Stimulated activated naive CD8-positive, alpha-beta T cell treated with anti-CD3 and anti-CD28 coated beads, Interleukin-15, Interleukin-2, amounts not matched to agents 100 ng/mL and 50 ng/mL, for 24 hours (primary cell): ENCODE measurements at regions not wholly inside any gene's neighbourhood (a gene's known extent, or its start where the extent isn't known, plus 50 kb on each side); places are given as distances from the start of the nearest gene placed in this dataset.
"Not testable (repeated sequence)": the region's sequence is repeated elsewhere in the genome, so short reads cannot be mapped to it uniquely, and the experiment has no call there.

Source experiments
- H3K27ac Mint-ChIP-seq: one replicate; pipeline ENCODE4 v1.8.0; 2021; ENCODE audit warnings: mild to moderate bottlenecking, mixed read lengths
- H3K27me3 Mint-ChIP-seq: one replicate; pipeline ENCODE4 v1.8.0; 2021; ENCODE audit warnings: mixed read lengths
- H3K36me3 Mint-ChIP-seq: one replicate; pipeline ENCODE4 v1.8.0; 2021; ENCODE audit warnings: low read depth, mixed read lengths
- H3K4me1 Mint-ChIP-seq: one replicate; pipeline ENCODE4 v1.8.0; 2021; ENCODE audit warnings: low read depth, mixed read lengths
- H3K4me3 Mint-ChIP-seq: one replicate; pipeline ENCODE4 v1.8.0; 2021; ENCODE audit warnings: mild to moderate bottlenecking, mixed read lengths
- H3K9me3 Mint-ChIP-seq: one replicate; pipeline ENCODE4 v1.8.0; 2021; ENCODE audit warnings: mixed read lengths

DNA sequence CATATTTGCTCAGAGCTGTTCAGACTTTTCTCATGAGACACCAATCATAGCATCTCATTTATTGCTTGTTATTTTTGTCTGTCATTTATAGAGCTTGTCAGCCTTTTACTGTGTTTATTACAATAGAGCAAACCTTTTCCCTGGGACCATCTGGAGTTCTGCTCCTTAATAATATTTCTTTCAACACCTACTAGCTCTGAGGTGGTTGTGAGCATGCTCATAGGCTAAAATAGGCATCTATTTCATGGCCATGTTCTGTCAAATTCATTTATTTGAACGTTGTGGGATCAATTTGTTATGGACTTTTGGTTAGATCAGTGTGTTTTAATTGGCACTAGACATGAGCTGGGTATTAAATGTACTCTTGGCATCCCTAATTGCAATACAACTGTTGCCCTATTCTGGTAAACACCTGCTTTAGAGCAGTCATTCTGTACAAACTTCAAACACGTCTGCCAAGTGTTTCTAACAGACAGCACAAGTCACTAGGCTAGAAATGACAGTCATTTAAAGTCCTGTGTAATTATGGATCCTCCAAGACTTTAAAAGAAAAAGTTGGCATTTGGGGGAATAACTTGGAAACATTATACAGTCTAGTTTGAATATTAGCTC lies 766.3 kb downstream of the ZNF385D start:
- Mint-ChIP-seq H3K27me3 (no peaks in the 10 kb centered on the region), H3K4me1 (no peaks in the 10 kb centered on the region), H3K9me3 (peaks cover 9% of the 10 kb centered on the region), H3K36me3 (no peaks in the 10 kb centered on the region), H3K27ac (no peak overlapping the region), H3K4me3 (no peak overlapping the region)

DNA sequence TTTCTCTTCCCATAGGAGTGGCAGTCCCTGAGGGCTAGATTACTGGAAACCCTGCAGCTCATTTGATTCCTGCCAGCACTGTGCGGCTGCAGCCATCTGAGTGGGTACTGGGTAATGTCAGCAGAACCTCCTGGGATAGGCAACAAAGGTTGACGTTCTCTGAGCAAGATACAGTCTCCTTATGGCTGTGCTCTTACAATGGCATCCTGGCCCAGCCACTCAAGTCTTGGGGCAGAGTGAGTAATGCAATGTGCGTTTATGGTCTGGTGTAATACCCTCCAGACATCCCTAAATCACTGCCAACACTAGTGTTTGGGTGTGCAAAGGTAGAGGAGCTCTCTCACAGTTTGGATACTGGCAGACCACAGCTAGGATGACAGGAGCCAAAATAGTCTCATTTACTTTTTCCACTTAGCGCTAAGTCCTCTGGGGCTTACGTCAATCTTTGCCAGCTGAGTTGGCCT lies 775.8 kb downstream of the ZNF385D start:
- no peaks in the 10 kb centered on the region for H3K36me3 Mint-ChIP-seq
- H3K27ac Mint-ChIP-seq = no peak overlapping the region
- no peak overlapping the region for H3K4me3 Mint-ChIP-seq
- H3K27me3 Mint-ChIP-seq = no peaks in the 10 kb centered on the region
- H3K9me3 Mint-ChIP-seq = peaks cover 8% of the 10 kb centered on the region
- H3K4me1 Mint-ChIP-seq = no peaks in the 10 kb centered on the region

DNA sequence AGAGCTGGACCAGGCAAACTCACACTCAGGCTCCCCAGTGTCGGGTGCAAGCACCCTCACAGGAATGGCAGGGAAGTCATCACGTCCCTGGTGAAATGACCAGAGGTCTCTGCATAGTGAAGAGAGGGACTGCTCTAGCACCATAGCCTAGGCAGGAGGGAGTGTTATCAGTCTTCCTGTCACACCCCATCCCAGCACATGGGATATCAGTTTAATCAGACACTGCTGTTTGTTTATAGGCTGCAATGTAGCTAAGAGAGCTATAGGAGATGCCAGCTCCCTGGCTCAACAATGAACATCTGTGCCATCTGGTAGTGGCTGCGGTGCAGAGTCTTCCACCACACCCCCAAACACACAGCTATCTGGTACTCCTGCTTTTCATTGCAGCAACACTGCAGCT lies 776.6 kb downstream of the ZNF385D start:
- Mint-ChIP-seq H3K27me3 (no peaks in the 10 kb centered on the region), H3K27ac (no peak overlapping the region), H3K36me3 (no peaks in the 10 kb centered on the region), H3K4me3 (no peak overlapping the region), H3K9me3 (peaks cover 14% of the 10 kb centered on the region), H3K4me1 (no peaks in the 10 kb centered on the region)

DNA sequence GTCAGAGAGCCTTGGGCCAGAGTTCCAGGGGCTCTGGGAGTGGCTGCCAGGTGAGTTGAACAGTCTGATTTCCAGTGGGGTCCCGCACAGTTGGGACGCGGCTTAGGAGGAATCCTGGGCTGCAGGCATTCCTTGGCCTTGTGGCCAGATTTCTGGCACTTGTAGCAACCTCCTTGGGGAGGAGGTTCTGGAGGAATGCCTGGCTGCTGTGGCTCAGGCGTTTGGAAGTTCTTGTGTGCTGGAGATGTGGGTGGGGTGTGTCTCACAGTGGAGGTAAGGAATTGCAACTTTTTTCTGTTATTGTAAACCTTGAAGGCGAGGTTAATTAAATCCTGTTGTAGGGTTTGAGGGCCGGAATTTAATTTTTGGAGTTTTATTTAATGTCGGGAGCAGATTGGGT lies 780.2 kb downstream of the ZNF385D start:
- H3K9me3 Mint-ChIP-seq = peaks cover 18% of the 10 kb centered on the region
- not testable (repeated sequence) for H3K27me3 Mint-ChIP-seq, H3K4me3 Mint-ChIP-seq, H3K36me3 Mint-ChIP-seq, H3K27ac Mint-ChIP-seq, H3K4me1 Mint-ChIP-seq

GRCh38 chr3:20967485-20967884 lies 781.5 kb upstream of the SGO1 start:
- not testable (repeated sequence) for H3K4me1 Mint-ChIP-seq, H3K4me3 Mint-ChIP-seq, H3K27me3 Mint-ChIP-seq, H3K27ac Mint-ChIP-seq, H3K36me3 Mint-ChIP-seq
- peaks cover 18% of the 10 kb centered on the region for H3K9me3 Mint-ChIP-seq

GRCh38 chr3:20958161-20958560 lies 772.2 kb upstream of the SGO1 start:
- Mint-ChIP-seq H3K27ac (no peak overlapping the region), H3K4me3 (no peak overlapping the region), H3K27me3 (no peaks in the 10 kb centered on the region), H3K36me3 (no peaks in the 10 kb centered on the region), H3K4me1 (no peaks in the 10 kb centered on the region), H3K9me3 (peaks cover 8% of the 10 kb centered on the region)

GRCh38 chr3:20945892-20946291 lies 759.9 kb upstream of the SGO1 start:
- Mint-ChIP-seq H3K36me3 (no peaks in the 10 kb centered on the region), H3K27ac (no peak overlapping the region), H3K9me3 (peaks cover 13% of the 10 kb centered on the region), H3K27me3 (no peaks in the 10 kb centered on the region), H3K4me3 (no peak overlapping the region), H3K4me1 (no peaks in the 10 kb centered on the region)

GRCh38 chr3:20935791-20936190 lies 749.8 kb upstream of the SGO1 start:
- peaks cover 11% of the 10 kb centered on the region for H3K9me3 Mint-ChIP-seq
- H3K27ac Mint-ChIP-seq = no peak overlapping the region
- no peaks in the 10 kb centered on the region for H3K4me1 Mint-ChIP-seq

GRCh38 chr3:20931834-20932233 lies 745.8 kb upstream of the SGO1 start:
- H3K36me3 Mint-ChIP-seq = no peaks in the 10 kb centered on the region
- H3K4me3 Mint-ChIP-seq = no peak overlapping the region
- H3K27ac Mint-ChIP-seq = no peak overlapping the region
- no peaks in the 10 kb centered on the region for H3K27me3 Mint-ChIP-seq
- H3K4me1 Mint-ChIP-seq = no peaks in the 10 kb centered on the region
- peaks cover 19% of the 10 kb centered on the region for H3K9me3 Mint-ChIP-seq

More at GRCh38 chr3:20935791-20936190, 749.8 kb upstream of the SGO1 start:
- Mint-ChIP-seq H3K4me3 (no peak overlapping the region), H3K36me3 (no peaks in the 10 kb centered on the region), H3K27me3 (no peaks in the 10 kb centered on the region)

DNA sequence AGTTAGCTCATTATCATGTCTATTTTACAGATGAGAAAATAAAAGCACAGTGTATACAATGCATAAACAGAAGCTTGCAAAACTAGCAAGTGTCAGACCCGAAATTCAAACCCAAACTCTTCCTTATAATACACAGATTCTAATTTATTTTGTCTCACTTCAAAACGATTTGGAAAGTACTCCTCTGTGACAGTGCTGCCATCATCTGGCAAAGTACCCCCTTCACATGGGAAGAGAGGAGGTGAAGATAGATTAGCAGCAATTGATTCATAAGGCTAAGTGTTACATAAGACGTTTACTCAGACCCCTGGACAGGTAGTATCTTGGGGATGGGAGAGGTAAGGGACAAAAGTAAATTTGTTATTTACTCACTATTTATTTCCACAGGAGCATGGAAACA lies 744.0 kb upstream of the SGO1 start:
- Mint-ChIP-seq H3K4me3 (no peak overlapping the region), H3K4me1 (no peaks in the 10 kb centered on the region), H3K27me3 (no peaks in the 10 kb centered on the region), H3K9me3 (peaks cover 13% of the 10 kb centered on the region), H3K27ac (no peak overlapping the region), H3K36me3 (no peaks in the 10 kb centered on the region)

GRCh38 chr3:20924646-20925385 lies 738.8 kb upstream of the SGO1 start:
- Mint-ChIP-seq H3K36me3 (no peaks in the 10 kb centered on the region), H3K4me3 (no peak overlapping the region), H3K9me3 (peaks cover 43% of the 10 kb centered on the region), H3K27me3 (no peaks in the 10 kb centered on the region), H3K27ac (no peak overlapping the region), H3K4me1 (no peaks in the 10 kb centered on the region)

GRCh38 chr3:20921112-20921511 lies 735.1 kb upstream of the SGO1 start:
- H3K36me3 Mint-ChIP-seq, H3K4me1 Mint-ChIP-seq, H3K4me3 Mint-ChIP-seq, H3K27ac Mint-ChIP-seq, H3K27me3 Mint-ChIP-seq: not testable (repeated sequence)
- peaks cover 55% of the 10 kb centered on the region for H3K9me3 Mint-ChIP-seq

GRCh38 chr3:20916951-20917606 lies 731.1 kb upstream of the SGO1 start:
- no peak overlapping the region for H3K27ac Mint-ChIP-seq
- no peaks in the 10 kb centered on the region for H3K36me3 Mint-ChIP-seq
- no peaks in the 10 kb centered on the region for H3K27me3 Mint-ChIP-seq
- H3K4me1 Mint-ChIP-seq = no peaks in the 10 kb centered on the region
- no peak overlapping the region for H3K4me3 Mint-ChIP-seq
- H3K9me3 Mint-ChIP-seq = peaks cover 43% of the 10 kb centered on the region

DNA sequence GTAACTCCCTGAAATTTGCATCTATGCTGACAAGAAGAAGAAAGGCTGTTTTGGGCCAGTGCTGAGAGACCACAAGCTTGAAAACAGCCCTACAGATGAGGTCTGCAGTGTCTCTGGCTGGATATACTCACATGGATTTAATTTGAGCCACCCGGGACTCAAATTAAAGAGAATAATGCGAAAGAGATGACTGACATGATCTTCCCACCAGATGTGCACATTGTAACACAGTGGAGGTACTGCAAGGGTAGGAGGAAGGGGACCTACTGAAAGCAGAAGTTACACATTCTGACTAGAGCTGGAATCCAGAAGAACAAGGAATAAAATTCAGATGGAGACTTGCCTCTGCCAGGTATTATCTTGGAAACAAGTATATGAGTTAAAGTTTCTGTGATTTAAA lies 728.3 kb upstream of the SGO1 start:
- peaks cover 27% of the 10 kb centered on the region for H3K9me3 Mint-ChIP-seq
- H3K4me3 Mint-ChIP-seq = no peak overlapping the region
- no peaks in the 10 kb centered on the region for H3K36me3 Mint-ChIP-seq
- no peaks in the 10 kb centered on the region for H3K27me3 Mint-ChIP-seq
- no peak overlapping the region for H3K27ac Mint-ChIP-seq
- H3K4me1 Mint-ChIP-seq = no peaks in the 10 kb centered on the region

GRCh38 chr3:20912406-20912805 lies 726.4 kb upstream of the SGO1 start:
- Mint-ChIP-seq H3K27me3 (no peaks in the 10 kb centered on the region), H3K36me3 (no peaks in the 10 kb centered on the region), H3K4me3 (no peak overlapping the region), H3K9me3 (peaks cover 16% of the 10 kb centered on the region), H3K4me1 (no peaks in the 10 kb centered on the region), H3K27ac (no peak overlapping the region)
